IPS-20b (cell line): ENCODE measurements at regions not wholly inside any gene's neighbourhood (a gene's known extent, or its start where the extent isn't known, plus 50 kb on each side); places are given as distances from the start of the nearest gene placed in this dataset.
"Not testable (repeated sequence)": the region's sequence is repeated elsewhere in the genome, so short reads cannot be mapped to it uniquely, and the experiment has no call there.

Source experiments
- H3K27ac ChIP-seq: one replicate; pipeline ENCODE4 v1.5.1; 2013; ENCODE audit warnings: low read length
- H3K27me3 ChIP-seq: 2 replicates; pipeline ENCODE4 v1.6.1; 2013; ENCODE audit warnings: mild to moderate bottlenecking, low read length, inconsistent platforms; ENCODE audit not compliant: insufficient read depth
- H3K36me3 ChIP-seq: 2 replicates; pipeline ENCODE4 v1.6.1; 2013; ENCODE audit warnings: low read depth, mild to moderate bottlenecking, inconsistent platforms, low read length, moderate library complexity; ENCODE audit not compliant: insufficient read depth
- H3K4me1 ChIP-seq: 2 replicates; pipeline ENCODE4 v1.6.1; 2013; ENCODE audit warnings: mild to moderate bottlenecking, control low read depth, inconsistent platforms, low read length, moderate library complexity; ENCODE audit not compliant: insufficient read depth
- H3K4me3 ChIP-seq: 2 replicates; pipeline ENCODE4 v1.5.1; 2013; ENCODE audit warnings: mild to moderate bottlenecking, low read length, inconsistent platforms
- H3K9ac ChIP-seq: 2 replicates; pipeline ENCODE4 v1.6.1; 2013; ENCODE audit warnings: low read depth, mild to moderate bottlenecking, inconsistent platforms, low read length, moderate library complexity
- H3K9me3 ChIP-seq: 2 replicates; pipeline ENCODE4 v1.6.1; 2013; ENCODE audit warnings: mild to moderate bottlenecking, low read depth, low read length, inconsistent platforms; ENCODE audit not compliant: insufficient read depth

DNA sequence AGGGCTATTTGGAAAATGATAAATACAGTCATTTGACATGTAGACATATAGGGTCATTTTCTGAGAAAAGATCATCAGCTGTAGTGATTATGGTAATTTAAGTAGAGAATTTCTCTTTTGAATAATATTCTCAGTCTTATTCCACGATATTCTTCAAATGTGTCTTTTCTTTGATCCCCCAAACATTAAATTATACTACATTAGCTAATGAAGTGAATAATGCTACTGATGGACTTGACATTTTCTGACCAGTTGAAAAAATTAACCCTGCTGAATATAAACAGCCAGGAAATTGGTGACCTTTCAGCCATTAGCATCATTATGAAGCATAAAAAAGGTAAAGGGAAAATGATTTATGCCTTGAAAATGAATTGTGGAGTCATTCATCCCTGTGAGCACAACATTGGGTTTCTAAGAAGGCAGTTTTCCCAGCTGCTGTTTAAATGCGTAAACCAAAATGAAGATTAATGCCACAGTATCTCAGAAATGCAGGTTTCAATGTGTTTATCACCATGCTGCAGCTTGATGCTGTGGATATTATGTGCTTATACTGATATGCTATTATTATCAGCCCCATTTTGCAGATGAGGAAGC lies 489.1 kb downstream of the KCTD16 start:
- Histone ChIP-seq H3K36me3 (no peaks in the 10 kb centered on the region), H3K27ac (no peak overlapping the region), H3K4me3 (no peak overlapping the region), H3K27me3 (no peaks in the 10 kb centered on the region), H3K9ac (no peak overlapping the region), H3K9me3 (no peaks in the 10 kb centered on the region), H3K4me1 (no peaks in the 10 kb centered on the region)

DNA sequence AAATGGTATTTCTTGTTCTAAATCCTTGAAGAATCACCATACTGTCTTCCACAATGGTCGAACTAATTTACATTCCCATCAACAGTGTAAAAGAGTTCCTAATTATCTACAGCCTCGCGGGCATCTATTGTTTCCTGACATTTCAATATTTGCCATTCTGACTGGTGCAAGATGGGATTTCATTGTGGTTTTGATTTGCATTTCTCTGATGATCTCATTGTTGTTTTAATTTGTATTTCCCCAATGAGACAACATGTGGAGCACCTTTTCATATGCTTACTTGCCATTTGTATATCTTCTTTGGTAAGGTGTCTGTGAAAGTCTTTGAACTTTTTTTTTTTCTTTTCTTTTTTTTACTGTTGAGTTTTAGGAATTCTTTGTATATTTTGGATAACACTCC lies 473.6 kb downstream of the KCTD16 start:
- Histone ChIP-seq H3K9ac (no peak overlapping the region), H3K4me1 (peaks cover 15% of the 10 kb centered on the region; the same call in 1 of the 2 replicates), H3K36me3 (no peaks in the 10 kb centered on the region), H3K9me3 (no peaks in the 10 kb centered on the region), H3K27ac (no peak overlapping the region), H3K27me3 (peaks cover 11% of the 10 kb centered on the region; the same call in 1 of the 2 replicates), H3K4me3 (no peak overlapping the region)

DNA sequence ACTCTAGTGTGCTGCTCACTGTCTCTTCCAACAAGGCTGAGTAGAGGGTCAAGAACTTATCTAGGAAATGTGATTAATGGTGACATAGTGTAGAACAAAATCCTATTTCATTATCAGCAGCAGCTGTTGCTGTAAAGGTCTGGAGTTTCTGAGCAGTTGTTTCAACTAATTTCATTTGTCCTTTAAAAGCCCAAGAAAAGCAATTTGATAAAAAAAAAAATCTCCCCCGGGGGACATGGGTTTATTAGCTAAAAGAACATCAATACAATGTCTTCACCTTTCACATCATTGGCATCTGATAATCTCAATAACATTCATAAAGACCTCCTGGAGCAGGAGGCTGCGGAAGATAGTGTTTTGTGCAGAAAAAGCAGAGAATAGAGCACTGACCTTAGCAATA lies 468.1 kb downstream of the KCTD16 start:
- Histone ChIP-seq H3K9me3 (peaks cover 14% of the 10 kb centered on the region), H3K4me1 (no peaks in the 10 kb centered on the region), H3K27ac (no peak overlapping the region), H3K27me3 (no peaks in the 10 kb centered on the region), H3K9ac (no peak overlapping the region), H3K4me3 (no peak overlapping the region), H3K36me3 (no peaks in the 10 kb centered on the region)

GRCh38 chr5:144634138-144634537 lies 463.5 kb downstream of the KCTD16 start:
- no peak overlapping the region for H3K27ac ChIP-seq
- H3K4me1 ChIP-seq, result no peaks in the 10 kb centered on the region
- H3K9ac ChIP-seq, result no peak overlapping the region
- H3K27me3 ChIP-seq, result no peaks in the 10 kb centered on the region
- H3K4me3 ChIP-seq, result no peak overlapping the region
- peaks cover 37% of the 10 kb centered on the region for H3K9me3 ChIP-seq
- no peaks in the 10 kb centered on the region for H3K36me3 ChIP-seq

DNA sequence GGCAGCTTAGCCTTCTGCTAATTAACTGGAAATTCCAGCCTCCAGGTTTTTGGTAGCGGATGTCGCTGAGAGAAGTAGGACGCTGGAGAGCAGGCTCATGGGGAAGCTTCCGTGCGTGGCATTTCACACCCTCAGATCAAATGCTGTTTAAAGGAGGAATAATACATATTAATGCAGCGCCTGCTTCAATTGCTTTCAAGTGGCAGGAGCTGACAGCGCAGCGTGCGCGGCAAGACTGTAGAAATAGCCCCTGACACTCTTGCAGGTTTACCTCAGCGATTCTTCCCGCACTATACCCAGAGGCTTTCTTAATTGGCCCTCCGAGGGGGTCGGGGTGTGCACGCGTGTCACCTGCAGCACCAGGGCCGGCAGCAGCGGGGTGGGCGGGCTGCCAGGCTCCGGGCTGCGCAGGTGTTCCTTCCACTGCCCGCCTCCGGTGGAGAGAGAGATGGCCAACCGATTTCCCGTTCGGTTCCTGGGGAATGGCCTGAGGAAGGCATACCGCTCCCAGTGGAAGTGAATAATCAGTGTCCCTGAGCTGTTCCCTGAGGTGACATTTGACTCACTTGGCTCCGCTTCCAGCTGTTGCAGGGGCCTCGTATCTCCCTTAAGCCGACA lies 427.9 kb downstream of the KCTD16 start:
- no peak overlapping the region for H3K27ac ChIP-seq
- H3K9me3 ChIP-seq, result no peaks in the 10 kb centered on the region
- 0 out of 2 replicates have a peak, but pooled peaks cover 3% of the 10 kb centered on the region for H3K4me1 ChIP-seq
- H3K27me3 ChIP-seq, result peaks cover 16% of the 10 kb centered on the region
- H3K36me3 ChIP-seq, result no peaks in the 10 kb centered on the region
- H3K9ac ChIP-seq, result no peak overlapping the region; the same call in 1 of the 2 replicates
- H3K4me3 ChIP-seq, result peak overlapping the region; percentile 44

DNA sequence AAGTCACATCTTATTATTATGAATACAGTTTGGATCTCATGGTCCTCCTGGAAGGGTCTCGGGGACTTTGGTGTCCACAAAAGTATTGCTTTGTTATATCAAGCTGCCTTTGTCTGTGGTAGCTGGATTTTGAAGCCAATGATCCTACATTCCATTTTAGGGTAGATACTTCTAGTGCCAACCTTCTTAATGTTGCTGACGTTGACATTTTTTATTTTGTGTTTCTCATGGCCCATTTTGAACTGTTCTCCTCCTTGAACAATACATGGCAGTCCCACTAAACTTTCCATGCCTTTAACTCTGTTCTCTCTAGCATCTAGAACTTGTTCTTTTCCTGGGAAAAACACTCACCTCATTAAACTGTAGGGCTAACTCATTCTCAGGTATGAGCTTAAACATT lies 425.8 kb downstream of the KCTD16 start:
- H3K4me3 ChIP-seq, result no peak overlapping the region
- H3K9ac ChIP-seq, result no peak overlapping the region
- H3K4me1 ChIP-seq, result 0 out of 2 replicates have a peak, but pooled peaks cover 3% of the 10 kb centered on the region
- H3K36me3 ChIP-seq, result no peaks in the 10 kb centered on the region
- no peak overlapping the region for H3K27ac ChIP-seq
- peaks cover 16% of the 10 kb centered on the region for H3K27me3 ChIP-seq
- H3K9me3 ChIP-seq, result no peaks in the 10 kb centered on the region

- no peak overlapping the region for H3K27ac ChIP-seq
- H3K9ac ChIP-seq, result no peak overlapping the region
- peaks cover 16% of the 10 kb centered on the region for H3K27me3 ChIP-seq
- H3K9me3 ChIP-seq, result no peaks in the 10 kb centered on the region
- 0 out of 2 replicates have a peak, but pooled peaks cover 3% of the 10 kb centered on the region for H3K4me1 ChIP-seq
- H3K4me3 ChIP-seq, result no peak overlapping the region
- H3K36me3 ChIP-seq, result no peaks in the 10 kb centered on the region
These were observed 424.2 kb downstream of the KCTD16 start for GRCh38 chr5:144594919-144595318.

DNA sequence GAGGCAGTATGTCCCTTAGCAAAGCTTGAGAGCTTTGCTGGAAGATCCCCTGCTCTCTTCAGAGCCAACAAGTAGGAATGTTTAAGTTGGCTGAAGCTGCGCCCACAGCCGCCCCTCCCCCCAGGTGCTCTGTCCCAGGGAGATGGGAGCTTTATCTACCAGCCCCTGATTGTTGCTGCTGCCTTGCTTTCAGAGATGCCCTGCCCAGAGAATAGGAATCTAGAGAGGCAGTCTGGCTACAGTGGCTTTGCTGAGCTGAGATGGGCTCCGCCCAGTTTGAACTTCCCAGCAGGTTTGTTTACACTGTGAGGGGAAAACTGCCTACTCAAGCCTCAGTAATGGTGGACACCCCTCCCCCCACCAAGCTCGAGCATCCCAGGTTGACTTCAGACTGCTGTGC lies 423.6 kb downstream of the KCTD16 start:
- peaks cover 16% of the 10 kb centered on the region for H3K27me3 ChIP-seq
- H3K4me1 ChIP-seq, H3K4me3 ChIP-seq, H3K36me3 ChIP-seq, H3K9me3 ChIP-seq, H3K27ac ChIP-seq, H3K9ac ChIP-seq: not testable (repeated sequence)

DNA sequence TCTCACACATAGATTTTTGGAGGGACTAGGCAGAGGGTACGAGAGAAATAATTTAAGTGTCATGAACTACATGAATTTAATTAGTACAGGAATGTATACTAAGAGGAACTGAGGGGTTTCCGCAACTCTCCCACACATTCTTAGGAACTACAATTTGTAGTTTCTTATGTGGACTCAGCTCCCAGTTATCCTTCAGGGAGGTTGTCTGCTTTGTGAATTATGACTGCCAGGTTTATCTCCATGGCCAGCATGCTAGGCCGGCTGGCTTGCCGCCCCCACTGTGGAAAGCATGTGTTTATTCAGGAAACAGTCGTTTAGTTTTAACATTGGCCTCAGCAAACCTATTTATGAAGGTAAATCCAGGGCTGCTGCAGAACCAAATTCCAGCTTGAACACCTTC lies 415.0 kb downstream of the KCTD16 start:
- no peaks in the 10 kb centered on the region for H3K36me3 ChIP-seq
- H3K9me3 ChIP-seq, result no peaks in the 10 kb centered on the region
- H3K27ac ChIP-seq, result no peak overlapping the region
- peaks cover 17% of the 10 kb centered on the region for H3K4me1 ChIP-seq
- no peak overlapping the region for H3K4me3 ChIP-seq
- no peak overlapping the region for H3K9ac ChIP-seq
- no peaks in the 10 kb centered on the region for H3K27me3 ChIP-seq

- H3K4me1 ChIP-seq, result peaks cover 17% of the 10 kb centered on the region
- no peaks in the 10 kb centered on the region for H3K9me3 ChIP-seq
- H3K27ac ChIP-seq, result no peak overlapping the region
- no peak overlapping the region for H3K9ac ChIP-seq
- H3K27me3 ChIP-seq, result no peaks in the 10 kb centered on the region
- no peak overlapping the region for H3K4me3 ChIP-seq
- no peaks in the 10 kb centered on the region for H3K36me3 ChIP-seq
These were observed 413.1 kb downstream of the KCTD16 start for GRCh38 chr5:144583541-144584449.

- H3K27ac ChIP-seq, result no peak overlapping the region
- no peak overlapping the region for H3K9ac ChIP-seq
- H3K4me1 ChIP-seq, result peaks cover 17% of the 10 kb centered on the region
- no peaks in the 10 kb centered on the region for H3K27me3 ChIP-seq
- H3K9me3 ChIP-seq, result no peaks in the 10 kb centered on the region
- no peaks in the 10 kb centered on the region for H3K36me3 ChIP-seq
- H3K4me3 ChIP-seq, result no peak overlapping the region
These were observed 411.4 kb downstream of the KCTD16 start for GRCh38 chr5:144582066-144582465.
